ENCODE measurements at regions not wholly inside any gene's neighbourhood (a gene's known extent, or its start where the extent isn't known, plus 50 kb on each side); places are given as distances from the start of the nearest gene placed in this dataset.

DNA sequence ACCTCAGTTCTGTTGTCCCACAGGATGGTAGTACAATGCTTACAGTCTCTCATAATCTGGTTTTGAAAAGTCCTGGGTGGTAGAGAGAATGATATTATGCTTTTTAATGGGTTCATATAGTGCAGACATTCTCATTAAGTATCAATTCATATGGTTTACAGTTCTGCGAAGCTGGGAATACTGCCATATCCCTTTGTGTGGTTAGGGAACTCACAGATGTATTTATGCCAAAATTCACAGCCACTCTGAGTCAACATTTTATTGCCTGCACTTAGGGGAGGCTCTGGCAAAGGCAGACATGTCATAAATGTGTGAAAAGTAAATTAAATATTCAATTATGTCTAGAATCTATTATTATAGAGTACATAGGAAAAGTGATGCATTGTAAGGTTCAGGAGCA is 808.2 kb downstream of the SUCLG1 start:
- no peak for DNase-seq (ENCODE audit: low spot score)

DNA sequence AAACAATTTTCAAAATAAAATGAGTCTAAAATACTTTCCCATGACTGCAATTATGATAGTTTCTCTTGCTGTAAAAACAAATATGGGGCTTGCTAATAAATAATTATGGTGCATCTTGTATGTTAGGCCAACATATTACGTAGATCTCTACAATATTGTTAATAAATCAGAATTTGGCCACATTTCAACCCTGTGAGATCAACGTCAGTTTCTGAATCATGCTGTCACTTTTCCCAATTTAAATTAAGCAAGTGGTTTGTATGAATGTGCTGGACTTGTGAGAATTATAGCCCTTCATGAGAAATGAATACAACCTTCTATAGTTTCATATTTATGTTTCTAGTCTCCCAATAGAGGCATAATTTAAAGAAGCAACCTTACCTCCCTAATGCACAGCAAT is 808.9 kb downstream of the SUCLG1 start:
- no peak for DNase-seq (ENCODE audit: low spot score)

DNA sequence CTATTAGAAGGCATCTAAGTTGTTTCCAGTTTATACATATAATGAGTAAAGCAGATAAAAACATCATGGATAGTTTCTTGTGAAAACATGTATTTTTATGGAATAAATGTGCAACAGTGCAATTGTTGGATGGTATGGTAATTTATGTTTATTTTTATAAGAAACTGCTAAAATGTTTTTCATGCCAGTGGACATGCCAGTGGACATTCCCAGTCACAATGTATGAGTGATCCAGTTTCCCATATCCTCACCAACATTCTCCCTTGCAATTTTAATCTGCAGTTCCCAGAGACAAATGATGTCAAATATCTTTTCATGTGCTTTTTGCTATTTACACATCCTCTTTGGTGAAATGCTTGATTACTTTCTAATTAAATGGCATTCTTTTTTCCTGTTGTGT is 818.6 kb downstream of the SUCLG1 start:
- no peak for DNase-seq (ENCODE audit: low spot score)

DNA sequence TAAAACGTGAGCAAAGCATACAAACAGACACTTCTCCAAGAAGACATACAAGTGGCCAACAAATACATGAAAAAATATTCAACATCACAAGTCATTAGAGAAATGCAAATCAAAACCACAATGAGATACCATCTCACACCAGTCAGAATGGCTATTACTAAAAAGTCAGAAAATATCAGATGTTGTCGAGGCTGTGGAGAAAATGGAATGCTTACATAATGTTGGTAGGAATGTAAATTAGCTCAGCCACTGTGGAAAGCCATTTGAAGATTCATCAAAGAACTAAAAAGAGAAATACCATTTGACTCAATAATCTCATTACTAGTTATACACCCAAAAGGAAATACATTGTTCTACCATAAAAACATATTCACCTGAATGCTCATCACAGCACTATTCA is 825.7 kb downstream of the SUCLG1 start:
- DNase-seq (ENCODE audit: low spot score), result no peak

DNA sequence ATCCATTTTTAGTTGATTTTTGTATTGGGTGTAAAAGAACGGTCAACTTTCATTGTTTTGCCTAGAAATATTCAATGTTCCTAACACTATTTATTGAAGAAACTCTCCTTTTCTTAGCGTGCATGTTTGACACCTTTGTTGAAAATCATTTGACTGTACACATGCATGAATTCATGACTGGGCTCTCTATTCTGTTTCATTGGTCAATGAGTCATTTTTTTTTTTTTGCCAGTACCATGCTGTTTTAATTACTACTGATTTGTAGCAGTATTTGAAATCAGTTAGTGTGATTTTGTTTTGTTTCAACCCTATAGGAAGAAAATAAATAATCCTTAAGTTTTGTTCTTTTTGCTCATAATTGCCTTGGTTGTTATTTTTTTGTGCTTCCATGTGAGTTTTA is 828.7 kb downstream of the SUCLG1 start:
- no peak for DNase-seq (ENCODE audit: low spot score)

DNA sequence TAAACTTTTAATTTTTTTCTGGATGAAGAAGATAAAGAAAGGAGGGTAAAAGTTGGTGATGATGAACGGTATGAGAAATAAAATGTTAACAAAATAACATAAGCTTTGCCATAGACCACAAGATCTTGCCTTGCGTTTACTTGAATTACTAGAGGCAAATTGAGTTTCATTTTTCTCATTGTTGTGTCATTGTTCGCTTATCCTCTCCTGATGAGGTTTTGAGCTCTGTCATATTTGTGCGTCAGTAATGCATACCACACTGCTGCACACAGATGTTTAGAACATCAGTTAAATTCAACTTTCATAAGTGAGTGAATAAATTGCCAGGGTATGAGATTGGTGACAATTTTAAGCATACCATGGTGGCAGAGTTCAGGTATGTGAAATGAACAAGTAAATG is 843.6 kb downstream of the SUCLG1 start:
- DNase-seq (ENCODE audit: low spot score), result no peak

DNA sequence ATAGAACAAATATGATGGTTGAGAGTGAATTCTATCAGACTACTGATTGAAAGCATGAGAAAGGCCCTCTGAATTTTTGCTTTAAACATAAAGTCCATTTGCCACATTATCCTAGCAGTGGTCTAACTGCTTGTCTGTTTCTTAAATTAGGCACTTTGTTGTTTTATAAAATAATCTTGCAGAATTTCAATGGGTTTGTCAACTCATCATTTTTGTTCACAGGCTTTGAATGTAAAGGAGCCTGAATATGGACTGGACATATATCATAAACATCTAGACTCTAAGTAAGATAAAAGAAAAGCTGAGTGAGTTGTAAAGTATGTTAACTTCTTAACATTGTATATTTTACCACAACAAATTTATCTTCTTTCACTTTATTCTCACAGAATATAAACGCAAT is 845.9 kb downstream of the SUCLG1 start:
- DNase-seq (ENCODE audit: low spot score), result no peak

DNA sequence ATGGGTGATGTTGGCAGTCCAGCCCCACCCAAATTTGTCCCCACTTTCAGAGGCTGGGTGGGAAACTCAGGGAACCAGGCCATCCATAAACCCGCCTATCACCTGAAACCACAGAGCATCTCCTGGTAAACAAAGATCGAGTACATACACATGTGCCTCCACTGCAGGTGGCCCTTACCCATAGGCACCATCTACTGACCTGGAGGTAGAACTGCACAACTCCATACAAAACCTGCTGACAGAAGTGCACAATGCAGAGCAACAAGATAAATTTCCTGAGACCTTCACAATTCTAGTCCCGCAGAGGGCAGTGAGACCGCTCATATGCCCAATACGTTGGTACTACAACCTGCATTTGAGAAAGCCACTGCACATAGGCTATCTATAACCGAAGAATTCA is 856.3 kb downstream of the SUCLG1 start:
- no peak for DNase-seq (ENCODE audit: low spot score)

DNA sequence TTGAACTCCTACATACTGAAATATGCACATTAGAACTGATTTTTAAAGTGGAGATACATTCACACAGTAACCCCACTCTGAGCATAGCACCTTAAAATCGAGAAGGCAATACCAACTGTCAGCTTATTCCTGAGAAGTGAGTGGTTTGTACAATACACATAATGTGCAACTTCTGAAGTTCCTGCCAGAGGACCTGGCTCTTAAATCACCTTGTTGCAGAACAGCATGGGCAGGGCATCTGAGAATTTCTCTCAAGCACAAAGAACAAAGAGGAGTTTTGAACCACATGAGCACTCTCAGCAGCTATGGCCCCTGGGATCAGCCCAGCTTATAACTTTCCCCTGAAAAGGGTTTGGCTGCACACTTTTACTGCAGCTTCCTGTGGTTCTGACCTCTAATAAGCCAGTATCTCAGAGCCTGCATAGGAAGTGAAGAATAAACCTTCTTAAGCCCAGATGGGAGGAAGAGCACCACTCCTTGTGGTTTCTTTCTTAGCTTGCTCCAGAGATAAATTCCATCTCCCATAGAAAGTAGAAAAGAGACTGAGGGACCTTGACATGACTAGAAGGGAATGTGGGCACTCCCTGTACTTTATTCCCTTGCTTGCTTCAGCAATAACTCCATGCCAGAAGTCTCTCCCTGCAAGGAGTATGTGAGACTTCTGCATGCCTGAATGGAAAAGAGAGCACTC is 862.3 kb downstream of the SUCLG1 start:
- DNase-seq (ENCODE audit: low spot score), result no peak

DNA sequence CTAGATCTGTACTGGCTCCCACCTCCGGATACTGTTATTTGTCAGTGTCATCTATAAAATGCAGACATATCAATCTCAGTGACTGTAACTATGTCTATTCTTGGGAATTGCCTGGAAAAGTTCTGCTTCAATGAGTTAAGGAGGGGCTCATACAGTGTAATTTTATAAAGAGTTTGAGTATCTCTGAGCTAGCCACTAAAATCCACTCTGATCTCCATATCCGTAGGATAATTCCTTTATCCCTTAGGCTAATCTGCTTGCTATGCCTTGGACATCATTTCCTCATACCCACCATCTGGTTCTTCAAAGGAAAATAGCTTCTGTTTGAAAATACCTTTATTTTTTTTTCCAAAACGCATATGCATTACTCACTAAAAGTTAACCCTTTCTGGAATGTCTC is 863.2 kb downstream of the SUCLG1 start:
- no peak for DNase-seq (ENCODE audit: low spot score)

DNA sequence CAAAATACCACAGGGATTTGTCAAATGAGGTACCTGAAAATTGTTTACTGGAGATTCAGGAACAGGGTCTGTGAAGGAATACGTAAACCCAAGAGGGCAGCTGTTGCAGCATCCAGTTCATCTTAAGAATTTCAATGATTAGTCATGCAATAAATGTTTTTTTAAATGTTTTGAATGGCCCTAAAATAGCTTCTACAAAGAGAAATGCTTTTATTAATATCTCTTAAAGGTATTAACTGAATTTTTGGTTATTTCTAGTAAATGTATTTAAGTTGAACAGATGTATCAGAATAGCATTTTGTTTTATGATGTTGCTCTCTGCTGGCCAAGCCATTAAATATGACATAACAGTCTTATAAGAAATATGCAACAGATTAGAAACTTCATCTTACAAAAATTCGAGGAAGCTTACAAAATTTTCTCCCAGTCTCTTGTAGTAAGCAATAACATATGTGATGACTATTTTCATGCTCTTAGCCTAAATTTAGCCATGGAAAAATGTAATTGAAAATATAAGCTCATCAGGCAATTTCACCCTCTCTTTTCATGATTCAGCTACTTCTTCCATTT is 863.9 kb downstream of the SUCLG1 start:
- no peak for DNase-seq (ENCODE audit: low spot score)

DNA sequence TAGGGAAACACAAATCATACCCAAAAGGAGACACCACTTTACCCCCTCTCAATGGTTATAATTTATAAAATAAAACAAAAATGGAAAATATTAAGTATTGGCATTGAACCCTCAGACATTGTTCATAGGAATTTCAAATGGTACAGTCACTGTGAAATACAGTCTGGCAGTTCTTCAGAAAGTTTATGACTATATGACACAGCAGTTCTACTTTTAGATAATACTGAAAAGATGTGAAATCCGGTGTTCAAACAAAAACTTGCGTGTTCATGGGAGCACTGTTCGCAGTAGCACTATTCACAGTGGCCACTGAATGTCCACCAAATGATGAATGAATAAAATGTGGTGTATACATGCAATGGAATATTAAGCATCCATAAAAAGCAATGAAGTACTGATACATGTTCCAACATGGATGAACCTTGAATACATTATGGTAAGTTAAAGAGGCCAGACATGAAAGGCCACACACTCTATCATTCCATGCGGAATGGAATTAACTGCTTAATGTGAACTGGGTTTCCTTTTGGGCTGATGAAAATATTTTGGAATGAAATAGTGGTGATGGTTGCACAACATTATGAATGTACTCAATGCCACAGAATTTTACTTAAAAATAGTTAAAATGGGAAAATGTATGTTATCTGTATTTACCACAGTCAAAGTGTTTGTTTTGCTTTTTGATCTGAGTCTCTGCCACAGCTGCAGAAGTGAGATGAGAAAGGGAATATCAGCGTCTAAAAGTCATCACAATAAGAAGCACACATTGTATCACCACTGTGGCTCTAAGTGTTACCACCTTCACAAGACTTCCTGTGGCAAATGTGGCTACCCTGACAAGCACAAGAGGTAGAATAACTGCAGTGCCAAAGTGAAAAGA is 864.6 kb downstream of the SUCLG1 start:
- no peak for DNase-seq (ENCODE audit: low spot score)

DNA sequence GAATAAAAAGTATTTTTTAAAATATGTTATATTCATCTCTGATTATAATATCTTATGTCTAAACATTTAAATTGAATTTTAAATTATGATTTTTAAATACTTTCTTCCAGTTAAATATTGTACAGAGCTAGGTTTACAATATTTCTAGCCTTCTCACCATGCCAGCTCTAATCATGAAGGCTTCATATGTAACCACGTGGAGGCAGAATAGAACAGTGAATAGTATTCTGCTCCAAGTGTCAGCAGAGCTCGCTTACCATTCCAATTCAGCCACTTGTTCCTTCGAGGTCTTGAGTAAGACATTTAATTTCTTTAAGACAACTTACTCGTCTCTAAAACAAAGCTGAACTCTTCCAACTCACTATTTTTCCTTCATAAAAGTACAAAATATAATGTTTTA is 871.8 kb downstream of the SUCLG1 start:
- no peak for DNase-seq (ENCODE audit: low spot score)

DNA sequence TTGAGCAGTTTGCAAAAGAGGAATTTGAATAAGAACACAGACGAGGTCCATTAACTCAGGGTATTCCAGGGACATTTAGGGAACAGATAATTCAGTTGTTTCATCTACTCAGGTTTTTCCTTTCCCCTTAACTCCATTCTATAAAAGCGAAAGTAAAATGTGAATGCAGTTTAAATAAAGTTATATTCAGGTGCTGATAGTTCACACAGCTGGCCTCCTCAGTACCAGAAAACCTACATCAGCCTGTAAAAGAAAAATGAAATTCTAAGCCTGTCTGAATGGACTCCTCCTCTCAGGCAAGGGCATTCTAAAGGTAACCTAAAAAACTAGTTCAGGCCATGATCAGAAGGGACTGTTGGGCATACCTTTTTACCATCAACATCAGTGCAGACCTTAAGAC is 873.8 kb downstream of the SUCLG1 start:
- no peak for DNase-seq (ENCODE audit: low spot score)

DNA sequence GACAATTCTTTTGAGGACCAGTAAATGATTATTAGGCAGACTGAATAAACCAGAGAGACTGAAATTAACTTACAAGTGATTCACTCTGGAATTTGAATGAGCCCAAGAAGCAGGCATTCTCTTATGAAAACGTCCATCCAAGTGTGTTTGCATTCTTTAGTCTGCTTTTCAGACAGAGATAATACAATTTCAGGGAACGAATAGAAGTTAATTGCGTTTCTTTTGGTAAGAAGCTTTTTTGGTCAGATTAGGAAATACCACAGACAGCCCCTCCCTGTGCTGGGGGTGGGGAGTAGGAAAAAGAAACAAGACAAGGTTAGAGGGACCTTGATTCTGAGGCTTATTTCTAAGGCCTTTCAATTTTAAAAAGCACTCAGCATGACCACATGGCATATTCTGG is 874.4 kb downstream of the SUCLG1 start:
- no peak for DNase-seq (ENCODE audit: low spot score)

DNA sequence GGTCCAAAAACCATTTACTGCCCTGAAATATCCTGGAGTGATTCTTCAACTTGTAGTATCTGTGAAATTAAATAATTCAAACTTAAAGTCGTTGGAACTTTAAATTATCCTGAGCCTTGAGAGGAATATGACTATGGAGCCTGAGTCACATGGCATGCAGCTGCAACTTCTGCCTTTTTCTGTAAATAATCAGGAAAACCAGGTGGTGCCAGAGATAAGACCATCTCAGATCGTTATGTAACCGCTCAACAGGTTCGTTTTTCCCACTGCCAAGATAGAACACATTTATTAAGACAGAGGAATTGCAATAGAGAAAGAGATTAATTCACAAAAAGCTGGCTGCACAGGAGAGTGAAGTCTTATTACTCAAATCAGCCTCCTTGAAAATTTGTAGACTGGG is 876.5 kb downstream of the SUCLG1 start:
- no peak for DNase-seq (ENCODE audit: low spot score)

DNA sequence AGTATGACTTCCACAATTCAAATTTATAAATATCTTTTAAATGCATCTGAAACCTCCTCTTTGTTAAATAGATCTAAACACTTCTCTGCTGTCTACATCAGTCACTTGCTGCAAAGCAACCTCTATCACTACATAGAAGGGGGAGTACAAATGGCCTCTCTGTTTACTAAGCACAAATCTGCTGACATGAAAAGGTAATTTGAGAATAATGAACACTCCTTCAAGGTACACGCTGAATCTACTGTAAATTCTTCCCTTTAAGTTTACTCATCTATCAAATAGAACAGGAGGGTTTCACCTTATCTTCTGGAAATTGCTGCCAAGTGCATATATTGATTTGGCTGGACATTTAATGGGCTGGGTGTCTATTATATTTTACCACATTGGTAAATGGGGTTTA is 879.6 kb downstream of the SUCLG1 start:
- DNase-seq (ENCODE audit: low spot score), result no peak

DNA sequence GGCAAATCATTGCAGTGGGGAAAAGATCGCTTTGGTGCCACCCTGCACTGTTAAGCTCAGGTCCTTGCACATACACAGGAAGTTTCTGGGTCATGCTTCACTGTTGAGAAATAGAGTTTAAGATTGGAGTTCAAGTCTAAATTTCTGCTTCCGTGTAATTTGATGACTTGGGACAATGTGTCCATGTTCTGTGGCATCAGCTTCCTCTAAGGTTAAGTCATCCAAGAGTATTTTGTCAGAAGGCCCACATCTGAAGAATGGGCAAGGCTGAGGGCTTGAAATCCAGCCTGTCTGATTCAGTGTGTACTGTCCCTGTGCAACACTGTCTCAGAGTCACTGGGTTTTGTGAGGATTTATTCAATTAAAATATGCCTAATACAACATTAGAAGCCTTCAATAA is 880.7 kb downstream of the SUCLG1 start:
- no peak for DNase-seq (ENCODE audit: low spot score)

DNA sequence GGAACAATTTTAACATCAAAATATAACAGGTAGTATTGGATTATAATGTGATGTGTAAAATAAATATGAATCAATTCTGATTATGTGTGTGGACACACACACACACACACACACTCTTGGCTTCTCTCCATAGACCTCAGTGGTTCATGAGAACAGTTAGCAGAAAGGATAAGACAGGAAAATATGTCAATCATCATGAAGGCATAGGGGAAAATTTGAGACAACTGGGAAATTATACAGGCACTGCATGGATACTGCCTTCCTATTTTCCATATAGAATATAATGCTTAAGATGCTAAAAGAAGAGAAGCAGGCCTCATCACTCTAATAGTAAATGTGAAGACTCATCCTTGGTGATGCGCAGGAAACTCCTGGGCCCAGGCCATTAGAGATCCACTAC is 884.5 kb downstream of the SUCLG1 start:
- DNase-seq (ENCODE audit: low spot score), result no peak

DNA sequence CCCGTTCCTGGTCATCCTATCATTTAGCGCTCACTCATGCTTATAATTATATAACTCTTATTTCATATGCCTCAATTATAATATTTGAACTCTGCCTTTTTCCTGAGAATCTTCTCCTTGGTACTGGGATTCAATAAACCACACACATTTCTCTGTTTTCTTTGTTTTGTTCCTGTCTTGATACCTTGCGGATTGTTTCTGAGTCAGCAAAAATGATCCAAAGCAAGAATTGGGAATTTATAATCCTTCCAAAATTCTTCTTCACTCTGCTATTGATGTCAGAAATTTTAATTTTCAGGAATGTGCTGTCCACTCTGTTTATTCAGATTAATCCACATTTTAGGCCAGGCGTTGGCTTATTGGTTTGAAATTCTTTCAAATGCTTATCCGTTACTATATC is 886.0 kb downstream of the SUCLG1 start:
- DNase-seq (ENCODE audit: low spot score), result no peak

DNA sequence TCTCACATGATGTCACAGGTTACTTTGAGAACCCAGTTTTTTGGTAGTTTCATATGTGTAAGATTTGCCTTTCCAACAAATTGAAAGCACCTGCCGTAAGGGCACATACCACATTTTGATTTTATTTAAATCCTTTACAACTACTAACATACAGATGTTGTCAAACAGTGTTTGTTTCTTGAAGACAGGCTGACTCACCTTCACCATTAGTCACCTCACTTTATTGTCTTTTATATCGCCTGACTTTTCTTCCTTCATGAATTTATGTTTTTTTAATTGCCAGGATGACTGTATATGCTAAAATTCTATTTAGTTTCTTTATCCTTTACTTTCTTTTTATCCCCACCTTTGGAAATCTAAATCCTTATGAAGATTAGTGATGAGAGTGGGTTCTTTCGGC is 886.7 kb downstream of the SUCLG1 start:
- no peak for DNase-seq (ENCODE audit: low spot score)

DNA sequence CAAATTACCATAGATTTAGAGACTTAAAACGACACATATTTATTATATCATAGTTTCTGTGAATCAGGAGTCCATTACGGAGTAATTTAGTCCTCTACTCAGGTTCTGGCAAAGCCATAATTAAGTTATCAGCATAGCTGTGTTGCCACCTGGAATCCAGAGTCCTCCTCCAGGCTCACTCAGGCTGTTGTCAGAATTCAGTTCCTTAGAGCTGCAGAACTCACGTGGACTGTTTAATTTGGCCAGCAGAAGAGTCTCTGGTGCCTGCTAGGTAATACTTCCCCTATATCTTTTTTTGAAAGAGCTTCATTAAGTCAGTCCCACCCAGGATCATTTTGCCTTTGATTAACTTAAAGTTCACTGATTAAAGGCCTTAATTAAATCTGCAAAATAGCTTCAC is 891.5 kb downstream of the SUCLG1 start:
- no peak for DNase-seq (ENCODE audit: low spot score)

DNA sequence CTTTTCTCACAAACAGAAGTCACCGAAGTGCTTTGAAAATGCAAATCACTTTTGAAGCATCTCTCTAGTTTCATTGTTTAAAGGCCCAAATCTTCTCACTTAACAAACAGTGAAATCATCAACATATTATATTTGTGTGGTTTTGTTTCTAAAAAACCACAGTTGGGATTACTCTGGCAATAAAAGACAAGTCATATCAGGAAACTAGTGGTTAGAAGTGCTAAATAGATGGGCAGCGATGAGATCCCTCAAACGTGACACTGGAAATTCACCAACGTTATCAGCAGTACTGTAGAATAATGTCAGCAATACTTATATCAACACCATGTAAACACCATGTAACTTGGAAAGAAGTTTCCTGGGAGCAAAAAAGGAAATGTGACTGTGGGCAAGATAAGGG is 893.5 kb downstream of the SUCLG1 start:
- no peak for DNase-seq (ENCODE audit: low spot score)
